Upper lobe of right lung (tissue), 1 donor: ENCODE measurements at regions not wholly inside any gene's neighbourhood (a gene's known extent, or its start where the extent isn't known, plus 50 kb on each side); places are given as distances from the start of the nearest gene placed in this dataset.

Source experiments
- ATAC-seq: fragments of 200-7000 bp; cut with Tn5 transposase; one replicate; pipeline ENCODE4 v1.9.1; 2020; ENCODE audit warnings: mild to moderate bottlenecking, moderate library complexity
- DNase-seq: peaks from one replicate; pipeline ENCODE4 v3.0.0-alpha.2; 2020
- H3K27ac ChIP-seq: fragments of 200-600 bp; one replicate; pipeline ENCODE4 v1.8.0; 2022
- H3K27me3 ChIP-seq: fragments of 200-600 bp; one replicate; pipeline ENCODE4 v1.8.0; 2022; ENCODE audit warnings: mild to moderate bottlenecking
- H3K36me3 ChIP-seq: fragments of 200-600 bp; one replicate; pipeline ENCODE4 v1.8.0; 2022
- H3K4me1 ChIP-seq: fragments of 200-600 bp; one replicate; pipeline ENCODE4 v1.8.0; 2022
- H3K4me3 ChIP-seq: fragments of 200-600 bp; one replicate; pipeline ENCODE4 v1.8.0; 2022; ENCODE audit warnings: mild to moderate bottlenecking
- H3K9me3 ChIP-seq: fragments of 200-600 bp; one replicate; pipeline ENCODE4 v1.8.0; 2022
- intact Hi-C: fragments of 100-400 bp; cut with DNase I; formaldehyde crosslinking; loops from one replicate; pipeline ENCODE4 v1.11.0; 2022
- TF ChIP-seq, protein P1 (sequence below): fragments of 200-600 bp; IDR thresholded peaks from one replicate; pipeline ENCODE4 v1.8.0; 2022; ENCODE audit warnings: antibody characterized with exemption
- donor health status: DM: no; HTN: yes; CAD: no; lungs with severe emphysema.

DNA sequence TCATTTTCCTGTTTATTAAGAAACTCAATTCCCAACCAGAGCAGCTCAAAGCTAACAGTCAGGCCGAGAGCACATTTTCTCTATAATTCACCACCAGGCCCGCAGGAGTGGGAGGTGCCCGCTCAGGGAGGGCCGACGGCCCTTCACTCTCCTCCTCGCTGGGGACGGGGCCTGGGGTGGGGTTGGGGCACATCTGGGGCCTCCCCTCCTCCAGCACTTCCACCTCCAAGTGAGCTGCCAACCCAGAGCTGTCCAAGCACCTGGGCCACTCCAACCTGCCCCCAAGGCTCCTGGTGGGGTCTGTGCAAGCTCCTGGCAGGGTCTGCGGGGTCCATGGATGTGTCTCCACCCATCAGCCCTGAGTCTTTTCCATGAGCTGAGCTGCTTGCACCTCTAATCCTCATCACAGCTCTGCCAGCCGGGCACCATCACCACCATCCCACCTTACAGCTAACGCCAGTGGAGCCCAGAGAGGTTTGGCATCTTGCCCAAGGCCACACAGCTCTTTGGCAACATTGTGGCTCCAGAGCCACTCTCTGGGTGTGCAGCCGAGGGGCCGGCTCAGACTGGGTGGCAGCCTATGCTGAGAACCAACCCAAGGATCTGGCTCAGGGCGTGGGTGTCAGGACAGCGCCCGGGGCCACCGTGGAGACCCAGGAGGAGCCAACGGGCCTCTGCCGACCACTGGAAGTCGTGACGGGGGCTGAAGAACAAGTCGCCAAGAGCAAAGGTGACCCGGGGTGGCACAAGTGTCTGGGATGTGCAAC is 193.5 kb downstream of the BRD1 start:
- Histone ChIP-seq H3K4me1 (peaks cover 5% of the 10 kb centered on the region), H3K27me3 (no peaks in the 10 kb centered on the region), H3K4me3 (no peak overlapping the region), H3K36me3 (no peaks in the 10 kb centered on the region), H3K9me3 (no peaks in the 10 kb centered on the region), H3K27ac (no peak overlapping the region)
- TF ChIP-seq, protein P1, sequence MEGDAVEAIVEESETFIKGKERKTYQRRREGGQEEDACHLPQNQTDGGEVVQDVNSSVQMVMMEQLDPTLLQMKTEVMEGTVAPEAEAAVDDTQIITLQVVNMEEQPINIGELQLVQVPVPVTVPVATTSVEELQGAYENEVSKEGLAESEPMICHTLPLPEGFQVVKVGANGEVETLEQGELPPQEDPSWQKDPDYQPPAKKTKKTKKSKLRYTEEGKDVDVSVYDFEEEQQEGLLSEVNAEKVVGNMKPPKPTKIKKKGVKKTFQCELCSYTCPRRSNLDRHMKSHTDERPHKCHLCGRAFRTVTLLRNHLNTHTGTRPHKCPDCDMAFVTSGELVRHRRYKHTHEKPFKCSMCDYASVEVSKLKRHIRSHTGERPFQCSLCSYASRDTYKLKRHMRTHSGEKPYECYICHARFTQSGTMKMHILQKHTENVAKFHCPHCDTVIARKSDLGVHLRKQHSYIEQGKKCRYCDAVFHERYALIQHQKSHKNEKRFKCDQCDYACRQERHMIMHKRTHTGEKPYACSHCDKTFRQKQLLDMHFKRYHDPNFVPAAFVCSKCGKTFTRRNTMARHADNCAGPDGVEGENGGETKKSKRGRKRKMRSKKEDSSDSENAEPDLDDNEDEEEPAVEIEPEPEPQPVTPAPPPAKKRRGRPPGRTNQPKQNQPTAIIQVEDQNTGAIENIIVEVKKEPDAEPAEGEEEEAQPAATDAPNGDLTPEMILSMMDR = no peak
- ATAC-seq = no peak
- no peak for DNase-seq
- intact Hi-C loops = no loop called here

GRCh38 chr22:49633010-49633324 is 194.7 kb downstream of the BRD1 start:
- Histone ChIP-seq H3K4me3 (no peak overlapping the region), H3K9me3 (no peaks in the 10 kb centered on the region), H3K27ac (no peak overlapping the region), H3K4me1 (peaks cover 5% of the 10 kb centered on the region), H3K27me3 (no peaks in the 10 kb centered on the region), H3K36me3 (no peaks in the 10 kb centered on the region)
- no peak for DNase-seq
- intact Hi-C loops = no loop called here
- no peak for ATAC-seq
- TF ChIP-seq, protein P1 = no peak

- ATAC-seq (peak; percentile 59), DNase-seq (no peak)
- TF ChIP-seq, protein P1 = peak; percentile 78
- no peak overlapping the region for H3K27ac ChIP-seq
- intact Hi-C loops = no loop called here
- H3K36me3 ChIP-seq = no peaks in the 10 kb centered on the region
- H3K9me3 ChIP-seq = no peaks in the 10 kb centered on the region
- H3K4me3 ChIP-seq = peak overlapping the region; percentile 28
- H3K4me1 ChIP-seq = peaks cover 5% of the 10 kb centered on the region
- no peaks in the 10 kb centered on the region for H3K27me3 ChIP-seq
Measured at GRCh38 chr22:49632199-49633009, 195.3 kb downstream of the BRD1 start.

GRCh38 chr22:49630448-49630946 is 197.2 kb downstream of the BRD1 start:
- TF ChIP-seq, protein P1 = no peak
- intact Hi-C loops = no loop called here

GRCh38 chr22:49629586-49630447 is 197.9 kb downstream of the BRD1 start:
- H3K27me3 ChIP-seq = no peaks in the 10 kb centered on the region
- DNase-seq = no peak
- H3K9me3 ChIP-seq = no peaks in the 10 kb centered on the region
- intact Hi-C loops = no loop called here
- TF ChIP-seq, protein P1 = no peak
- H3K4me1 ChIP-seq = peaks cover 5% of the 10 kb centered on the region
- ATAC-seq = no peak
- H3K27ac ChIP-seq = no peak overlapping the region
- H3K4me3 ChIP-seq = no peak overlapping the region
- H3K36me3 ChIP-seq = no peaks in the 10 kb centered on the region

More at GRCh38 chr22:49630448-49630946, 197.2 kb downstream of the BRD1 start:
- H3K27ac ChIP-seq = no peak overlapping the region
- H3K4me1 ChIP-seq = peaks cover 5% of the 10 kb centered on the region
- H3K36me3 ChIP-seq = no peaks in the 10 kb centered on the region
- no peak for DNase-seq
- no peak for ATAC-seq
- no peaks in the 10 kb centered on the region for H3K9me3 ChIP-seq
- H3K27me3 ChIP-seq = no peaks in the 10 kb centered on the region
- no peak overlapping the region for H3K4me3 ChIP-seq
